ENCODE measurements at regions not wholly inside any gene's neighbourhood (a gene's known extent, or its start where the extent isn't known, plus 50 kb on each side); places are given as distances from the start of the nearest gene placed in this dataset.

GRCh38 chr1:78291872-78292271 lies 198.9 kb upstream of the PTGFR start:
- TF ChIP-seq, protein P1, sequence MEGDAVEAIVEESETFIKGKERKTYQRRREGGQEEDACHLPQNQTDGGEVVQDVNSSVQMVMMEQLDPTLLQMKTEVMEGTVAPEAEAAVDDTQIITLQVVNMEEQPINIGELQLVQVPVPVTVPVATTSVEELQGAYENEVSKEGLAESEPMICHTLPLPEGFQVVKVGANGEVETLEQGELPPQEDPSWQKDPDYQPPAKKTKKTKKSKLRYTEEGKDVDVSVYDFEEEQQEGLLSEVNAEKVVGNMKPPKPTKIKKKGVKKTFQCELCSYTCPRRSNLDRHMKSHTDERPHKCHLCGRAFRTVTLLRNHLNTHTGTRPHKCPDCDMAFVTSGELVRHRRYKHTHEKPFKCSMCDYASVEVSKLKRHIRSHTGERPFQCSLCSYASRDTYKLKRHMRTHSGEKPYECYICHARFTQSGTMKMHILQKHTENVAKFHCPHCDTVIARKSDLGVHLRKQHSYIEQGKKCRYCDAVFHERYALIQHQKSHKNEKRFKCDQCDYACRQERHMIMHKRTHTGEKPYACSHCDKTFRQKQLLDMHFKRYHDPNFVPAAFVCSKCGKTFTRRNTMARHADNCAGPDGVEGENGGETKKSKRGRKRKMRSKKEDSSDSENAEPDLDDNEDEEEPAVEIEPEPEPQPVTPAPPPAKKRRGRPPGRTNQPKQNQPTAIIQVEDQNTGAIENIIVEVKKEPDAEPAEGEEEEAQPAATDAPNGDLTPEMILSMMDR (conservative IDR thresholded peaks at IDR 0.05) = no peak
- TF ChIP-seq EZH2 (IDR thresholded peaks at IDR 0.05; ENCODE audit: low read depth) = no peak

Data from PC-9 (cell line).